Dermis microvascular lymphatic vessel endothelial cell (primary cell): ENCODE measurements at regions not wholly inside any gene's neighbourhood (a gene's known extent, or its start where the extent isn't known, plus 50 kb on each side); places are given as distances from the start of the nearest gene placed in this dataset.
"Not testable (repeated sequence)": the region's sequence is repeated elsewhere in the genome, so short reads cannot be mapped to it uniquely, and the experiment has no call there.

Experiments used
- DNase-seq, 2 donors: peaks; one replicate each; pipeline versions ENCODE4 v3.0.0 to v3.0.0-alpha.2; 2010; ENCODE audit warnings: low read depth in 2 of 2

GRCh38 chr9:90052366-90052765 lies 447.6 kb downstream of the GADD45G start:
- no peak for DNase-seq

- DNase-seq: no peak
Observed at GRCh38 chr9:90053027-90053426, 448.2 kb downstream of the GADD45G start.

- DNase-seq: no peak
Observed at GRCh38 chr9:90054810-90055209, 450.0 kb downstream of the GADD45G start.

GRCh38 chr9:90055226-90055625 lies 450.4 kb downstream of the GADD45G start:
- DNase-seq: no peak

GRCh38 chr9:90057361-90057760 lies 452.5 kb downstream of the GADD45G start:
- DNase-seq: no peak

- DNase-seq: no peak
Observed at GRCh38 chr9:90058182-90058763, 453.5 kb downstream of the GADD45G start.

- no peak for DNase-seq
Observed at GRCh38 chr9:90059436-90059835, 454.6 kb downstream of the GADD45G start.

- DNase-seq: no peak
Observed at GRCh38 chr9:90060256-90060655, 455.4 kb downstream of the GADD45G start.

GRCh38 chr9:90061187-90061586 lies 456.4 kb downstream of the GADD45G start:
- DNase-seq: no peak

GRCh38 chr9:90062982-90063381 lies 458.2 kb downstream of the GADD45G start:
- no peak for DNase-seq

GRCh38 chr9:90064248-90064647 lies 459.4 kb downstream of the GADD45G start:
- DNase-seq: no peak

GRCh38 chr9:90064971-90065370 lies 460.2 kb downstream of the GADD45G start:
- no peak for DNase-seq

GRCh38 chr9:90065851-90066250 lies 461.0 kb downstream of the GADD45G start:
- DNase-seq: no peak

GRCh38 chr9:90069085-90069484 lies 464.3 kb downstream of the GADD45G start:
- no peak for DNase-seq

- no peak for DNase-seq
Observed at GRCh38 chr9:90070056-90070455, 465.2 kb downstream of the GADD45G start.

GRCh38 chr9:90070469-90070868 lies 465.7 kb downstream of the GADD45G start:
- DNase-seq: no peak

GRCh38 chr9:90070931-90071660 lies 466.3 kb downstream of the GADD45G start:
- no peak for DNase-seq

- DNase-seq: no peak
Observed at GRCh38 chr9:90073186-90073945, 468.6 kb downstream of the GADD45G start.

- no peak for DNase-seq
Observed at GRCh38 chr9:90074316-90074962, 469.6 kb downstream of the GADD45G start.

- DNase-seq: not testable (repeated sequence)
Observed at GRCh38 chr9:90077598-90077997, 472.8 kb downstream of the GADD45G start.

- no peak for DNase-seq
Observed at GRCh38 chr9:90078988-90079421, 474.2 kb downstream of the GADD45G start.

GRCh38 chr9:90085633-90086032 lies 480.8 kb downstream of the GADD45G start:
- DNase-seq: no peak
